ENCODE measurements at regions not wholly inside any gene's neighbourhood (a gene's known extent, or its start where the extent isn't known, plus 50 kb on each side); places are given as distances from the start of the nearest gene placed in this dataset.

GRCh38 chr5:164362835-164363234, 857.4 kb downstream of the MAT2B start:
- Histone ChIP-seq H3K4me3 (no peak overlapping the region), H3K27me3 (no peaks in the 10 kb centered on the region), H3K27ac (no peak overlapping the region), H3K4me1 (ENCODE audit: low read depth) (no peaks in the 10 kb centered on the region), H3K36me3 (no peaks in the 10 kb centered on the region), H3K9me3 (ENCODE audit: low read depth) (no peaks in the 10 kb centered on the region)
- no peak for DNase-seq (ENCODE audit: low read depth in 1 of 2, low spot score in 1 of 2)
- TF ChIP-seq CTCF (IDR thresholded peaks at IDR 0.05; ENCODE audit: low read depth, low read length) = no peak

- H3K27me3 ChIP-seq = no peaks in the 10 kb centered on the region
- H3K4me1 ChIP-seq (ENCODE audit: low read depth) = no peaks in the 10 kb centered on the region
- no peak for DNase-seq (ENCODE audit: low read depth in 1 of 2, low spot score in 1 of 2)
- no peaks in the 10 kb centered on the region for H3K9me3 ChIP-seq (ENCODE audit: low read depth)
- no peak overlapping the region for H3K4me3 ChIP-seq
- H3K36me3 ChIP-seq = no peaks in the 10 kb centered on the region
- no peak overlapping the region for H3K27ac ChIP-seq
- no peak for TF ChIP-seq CTCF (IDR thresholded peaks at IDR 0.05; ENCODE audit: low read depth, low read length)
Measured at GRCh38 chr5:164364237-164365208, 859.1 kb downstream of the MAT2B start.

- H3K9me3 ChIP-seq (ENCODE audit: low read depth) = no peaks in the 10 kb centered on the region
- no peaks in the 10 kb centered on the region for H3K27me3 ChIP-seq
- no peak for DNase-seq (ENCODE audit: low read depth in 1 of 2, low spot score in 1 of 2)
- no peak overlapping the region for H3K4me3 ChIP-seq
- H3K36me3 ChIP-seq = no peaks in the 10 kb centered on the region
- no peak overlapping the region for H3K27ac ChIP-seq
- no peak for TF ChIP-seq CTCF (IDR thresholded peaks at IDR 0.05; ENCODE audit: low read depth, low read length)
- H3K4me1 ChIP-seq (ENCODE audit: low read depth) = no peaks in the 10 kb centered on the region
Measured at GRCh38 chr5:164370841-164371240, 865.4 kb downstream of the MAT2B start.

GRCh38 chr5:164372892-164373291, 867.5 kb downstream of the MAT2B start:
- H3K4me3 ChIP-seq = no peak overlapping the region
- H3K36me3 ChIP-seq = no peaks in the 10 kb centered on the region
- H3K4me1 ChIP-seq (ENCODE audit: low read depth) = no peaks in the 10 kb centered on the region
- H3K27me3 ChIP-seq = no peaks in the 10 kb centered on the region
- TF ChIP-seq CTCF (IDR thresholded peaks at IDR 0.05; ENCODE audit: low read depth, low read length) = no peak
- no peaks in the 10 kb centered on the region for H3K9me3 ChIP-seq (ENCODE audit: low read depth)
- no peak for DNase-seq (ENCODE audit: low read depth in 1 of 2, low spot score in 1 of 2)
- H3K27ac ChIP-seq = no peak overlapping the region

- Histone ChIP-seq H3K4me1 (ENCODE audit: low read depth) (no peaks in the 10 kb centered on the region), H3K9me3 (ENCODE audit: low read depth) (no peaks in the 10 kb centered on the region), H3K36me3 (no peaks in the 10 kb centered on the region), H3K27ac (no peak overlapping the region), H3K4me3 (no peak overlapping the region), H3K27me3 (no peaks in the 10 kb centered on the region)
- DNase-seq (ENCODE audit: low read depth in 1 of 2, low spot score in 1 of 2) = no peak
- no peak for TF ChIP-seq CTCF (IDR thresholded peaks at IDR 0.05; ENCODE audit: low read depth, low read length)
Measured at GRCh38 chr5:164373876-164374275, 868.5 kb downstream of the MAT2B start.

Data from cardiac muscle cell (in vitro differentiated cells and primary cell).